Pancreas (tissue), 10 donors: ENCODE measurements at regions not wholly inside any gene's neighbourhood (a gene's known extent, or its start where the extent isn't known, plus 50 kb on each side); places are given as distances from the start of the nearest gene placed in this dataset.

Experiments used
- ATAC-seq, 4 donors: fragments of 200-7000 bp; cut with Tn5 transposase; one replicate each; pipeline versions ENCODE4 v1.8.0 to v1.9.1; 2020; ENCODE audit warnings: mild to moderate bottlenecking in 4 of 4, moderate library complexity in 4 of 4
- DNase-seq, 6 donors: peaks; one replicate each; pipeline ENCODE4 v3.0.0-alpha.2; 2020
- FAIRE-seq: peaks from 2 replicates; lab custom pipeline; 2012; peaks lifted over from hg19 to GRCh38; lab: Jason Lieb, UNC
- H3K27ac ChIP-seq, 4 donors: fragments of 200-600 bp; sonication (generic); 1 replicate in 3 of 4; 2 replicates in 1 of 4; pipeline versions ENCODE4 v1.5.0 to v1.8.0; 2020
- H3K27me3 ChIP-seq, 4 donors: fragments of 200-600 bp; one replicate each; pipeline ENCODE4 v1.8.0; 2021
- H3K36me3 ChIP-seq, 3 donors: fragments of 200-600 bp; sonication (generic) in 1 of 3; one replicate each; pipeline versions ENCODE4 v1.5.0 to v1.8.0; 2020 to 2021
- H3K4me1 ChIP-seq, 3 donors: fragments of 200-600 bp; one replicate each; pipeline ENCODE4 v1.8.0; 2021
- H3K4me3 ChIP-seq, 4 donors: fragments of 200-600 bp; sonication (generic) in 2 of 4; one replicate each; pipeline versions ENCODE4 v1.5.0 to v1.8.0; 2020 to 2021
- H3K9me3 ChIP-seq, 4 donors: fragments of 200-600 bp; one replicate each; pipeline ENCODE4 v1.8.0; 2021
- CTCF ChIP-seq, 4 donors: fragments of 200-600 bp; sonication (generic) in 3 of 4; IDR thresholded peaks; one replicate each; pipeline versions ENCODE4 v1.5.0 to v1.8.0; 2021; ENCODE audit warnings: antibody characterized with exemption in 4 of 4
- WGBS, 2 donors: extraction: QIAGEN DNeasy Blood & Tissue Kit; methylation state at CpG; one replicate each; pipeline ENCODE4 v1.1.7; 2013; 5-methylcytosine and 5-hydroxymethylcytosine counted together
- intact Hi-C, 3 donors: fragments of 100-400 bp; cut with DNase I; formaldehyde crosslinking; loops; one replicate each; pipeline versions ENCODE4 v1.11.1 to v1.14.2; 2022
- donor health status: healthy with polysubstance abuse.
- donor health status: DM: no; HTN: no; CAD: no; lungs with moderate emphysema.
- donor health status: DM: no; HTN: no; CAD: no.
- donor health status: control.
- donor health status: control.
- donor health status: Bipolar disorder and iron deficiency.
- donor health status: DM: yes; HTN: yes; CAD: no.
- donor health status: DM: no; HTN: no; CAD: no.
- donor health status: DM: no; HTN: no; CAD: no.
- donor health status: DM: yes; HTN: yes; CAD: no.

DNA sequence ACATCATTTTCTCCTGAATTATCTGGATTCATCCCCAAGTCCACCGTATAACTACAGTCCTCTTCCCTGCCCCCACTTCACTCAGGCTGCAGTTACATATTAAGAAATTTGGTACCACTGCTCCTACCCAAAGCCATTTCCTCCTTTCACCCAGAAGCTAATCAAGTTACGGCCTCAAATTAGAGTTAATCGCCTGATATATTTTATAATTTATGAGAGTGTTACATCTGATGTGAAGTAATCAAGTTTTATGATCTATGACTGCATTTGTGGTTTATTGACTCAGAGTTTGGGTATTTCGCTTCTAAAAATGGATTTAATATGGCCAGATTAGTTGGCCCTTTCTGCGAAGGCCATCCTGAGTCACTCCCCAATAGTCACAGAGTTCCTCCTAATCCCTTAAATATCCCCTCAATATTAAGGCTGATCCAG is 223.6 kb upstream of the KIF2A start:
- Histone ChIP-seq H3K9me3 (no peaks in the 10 kb centered on the region), H3K4me1 (no peaks in the 10 kb centered on the region), H3K27ac (no peak overlapping the region), H3K36me3 (no peaks in the 10 kb centered on the region), H3K27me3 (no peaks in the 10 kb centered on the region), H3K4me3 (no peak overlapping the region)
- ATAC-seq (no peak), FAIRE-seq (no peak), DNase-seq (no peak)
- WGBS, 2 donors: 77 to 78% methylated on average over 5 of the region's 5 CpGs
- TF ChIP-seq CTCF (IDR thresholded peaks at IDR 0.05): no peak
- intact Hi-C loops: no loop called here

GRCh38 chr5:62083247-62083646 is 222.8 kb upstream of the KIF2A start:
- Histone ChIP-seq H3K36me3 (no peaks in the 10 kb centered on the region), H3K27ac (no peak overlapping the region), H3K9me3 (no peaks in the 10 kb centered on the region), H3K4me1 (no peaks in the 10 kb centered on the region), H3K27me3 (no peaks in the 10 kb centered on the region), H3K4me3 (no peak overlapping the region)
- DNase-seq (no peak), ATAC-seq (no peak), FAIRE-seq (no peak)
- intact Hi-C loops: no loop called here
- WGBS, 2 donors: 65 to 75% methylated on average over 7 of the region's 7 CpGs
- TF ChIP-seq CTCF (IDR thresholded peaks at IDR 0.05): no peak

GRCh38 chr5:62083661-62084060 is 222.3 kb upstream of the KIF2A start:
- WGBS, 2 donors: 80 to 92% methylated on average over 1 of the region's 1 CpG
- Histone ChIP-seq H3K4me1 (no peaks in the 10 kb centered on the region), H3K27ac (no peak overlapping the region), H3K36me3 (no peaks in the 10 kb centered on the region), H3K4me3 (no peak overlapping the region), H3K27me3 (no peaks in the 10 kb centered on the region), H3K9me3 (no peaks in the 10 kb centered on the region)
- intact Hi-C loops: no loop called here
- TF ChIP-seq CTCF (IDR thresholded peaks at IDR 0.05): no peak
- ATAC-seq (no peak), DNase-seq (no peak), FAIRE-seq (no peak)

- ATAC-seq (no peak), FAIRE-seq (no peak), DNase-seq (no peak)
- no peak for TF ChIP-seq CTCF (IDR thresholded peaks at IDR 0.05)
- no peak overlapping the region for H3K4me3 ChIP-seq
- no peak overlapping the region for H3K27ac ChIP-seq
- H3K27me3 ChIP-seq: no peaks in the 10 kb centered on the region
- intact Hi-C loops: no loop called here
- no peaks in the 10 kb centered on the region for H3K36me3 ChIP-seq
- 84 to 91% methylated on average over 8 of the region's 8 CpGs for WGBS, 2 donors
- H3K9me3 ChIP-seq: no peaks in the 10 kb centered on the region
- no peaks in the 10 kb centered on the region for H3K4me1 ChIP-seq
Measured at GRCh38 chr5:62084391-62084790, 221.6 kb upstream of the KIF2A start.

DNA sequence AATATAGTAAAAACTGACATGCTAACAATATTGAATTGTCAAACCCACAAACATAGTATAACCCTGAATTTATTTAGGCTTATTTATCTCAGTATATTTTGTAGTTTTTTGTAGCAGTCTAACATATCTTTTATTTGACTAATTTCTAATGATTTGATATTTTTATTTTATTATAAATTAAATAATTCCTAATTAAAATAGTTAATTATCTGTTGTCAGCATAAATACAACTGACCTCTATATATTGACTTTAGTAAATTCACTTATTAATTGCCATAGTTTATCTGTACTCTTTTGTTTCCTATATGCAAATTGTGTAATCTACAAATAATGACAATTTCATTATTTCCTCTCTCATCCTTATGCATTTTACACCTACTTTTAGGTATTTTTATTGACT is 215.1 kb upstream of the KIF2A start:
- Histone ChIP-seq H3K4me3 (no peak overlapping the region), H3K27ac (no peak overlapping the region), H3K27me3 (no peaks in the 10 kb centered on the region), H3K4me1 (peaks cover 0 to 3% (median 0%) of the 10 kb centered on the region in 3 donors), H3K9me3 (no peaks in the 10 kb centered on the region), H3K36me3 (no peaks in the 10 kb centered on the region)
- no peak for TF ChIP-seq CTCF (IDR thresholded peaks at IDR 0.05)
- intact Hi-C loops: no loop called here
- ATAC-seq: no peak
- no peak for DNase-seq
- no peak for FAIRE-seq
